ENCODE measurements at regions not wholly inside any gene's neighbourhood (a gene's known extent, or its start where the extent isn't known, plus 50 kb on each side); places are given as distances from the start of the nearest gene placed in this dataset.

DNA sequence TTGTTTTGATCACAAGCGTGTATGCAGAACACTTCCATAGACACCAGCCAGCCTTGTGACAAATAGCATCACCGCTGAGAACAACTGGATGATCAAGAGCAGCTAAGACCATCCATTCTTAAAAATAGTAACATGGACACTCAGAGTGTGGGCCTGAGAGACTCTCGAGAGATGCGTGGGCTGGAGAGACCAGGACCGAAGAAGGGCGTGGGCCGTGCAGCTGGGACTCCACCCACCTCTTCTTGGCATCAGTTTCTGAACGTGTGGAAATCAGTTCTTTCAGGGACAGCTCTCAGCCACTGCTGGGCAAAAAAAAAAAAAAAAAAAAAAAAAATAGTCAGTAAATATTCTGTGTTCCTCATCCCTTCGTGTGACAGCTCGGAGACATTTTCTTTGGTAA is 314.5 kb upstream of the CDH4 start:
- Histone ChIP-seq H3K4me1 (ENCODE audit: control insufficient read depth, insufficient read depth, low read length) (no peaks in the 10 kb centered on the region), H3K9me3 (ENCODE audit: control insufficient read depth, insufficient read depth, low read depth, low read length) (no peaks in the 10 kb centered on the region), H3K36me3 (ENCODE audit: control insufficient read depth in 2 of 2, insufficient read depth in 1 of 2, low read length in 2 of 2) (no peaks in the 10 kb centered on the region), H3K4me3 (ENCODE audit: low read depth, low read length) (no peak overlapping the region), H3K27ac (ENCODE audit: extremely low read depth, low read depth, low read length) (no peak overlapping the region)
- CTCF ChIA-PET = interaction anchor here (0.5 kb wide), 2 partner anchors 508 to 909 kb away, joined by 3 to 4 read pairs; no protein-coding TSS in a partner anchor
- TF ChIP-seq RBAK (tag by site-specific recombination; IDR thresholded peaks at IDR 0.05) (no peak), ZFHX2 (tag by site-specific recombination; conservative IDR thresholded peaks at IDR 0.05) (peak; percentile 52), EGR2 (tag by site-specific recombination; IDR thresholded peaks at IDR 0.05; ENCODE audit: low read depth) (peak; percentile 44; the same call in 1 of the 2 replicates), ZNF138 (tag by site-specific recombination; IDR thresholded peaks at IDR 0.05; ENCODE audit: borderline replicate concordance) (no peak), ZNF660 (tag by site-specific recombination; IDR thresholded peaks at IDR 0.05) (no peak), ZNF768 (tag by site-specific recombination; IDR thresholded peaks at IDR 0.05) (no peak), ZNF529 (tag by site-specific recombination; IDR thresholded peaks at IDR 0.05; ENCODE audit: insufficient replicate concordance) (no peak)
- POLR2A ChIA-PET = no interaction called here

DNA sequence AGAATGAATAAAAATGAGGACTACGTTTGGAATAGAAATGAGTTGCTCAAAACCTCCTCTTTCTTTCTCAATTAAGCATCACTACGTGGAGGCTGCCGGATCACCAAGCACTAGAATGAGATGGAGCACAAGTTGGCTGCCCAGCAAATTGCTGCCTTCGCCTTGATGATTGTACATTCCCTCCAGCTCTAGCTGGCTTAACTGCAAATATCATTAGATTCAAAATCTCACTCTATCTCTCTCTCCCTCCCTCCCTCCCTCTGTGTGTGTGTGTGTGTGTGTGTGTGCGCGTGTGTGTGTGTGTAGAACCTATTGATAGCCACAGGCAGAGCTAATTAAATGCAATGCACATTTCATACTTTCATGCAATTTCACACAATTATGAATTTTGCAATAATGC is 310.7 kb upstream of the CDH4 start:
- POLR2A ChIA-PET = no interaction called here
- no peaks in the 10 kb centered on the region for H3K36me3 ChIP-seq (ENCODE audit: control insufficient read depth in 2 of 2, insufficient read depth in 1 of 2, low read length in 2 of 2)
- no peaks in the 10 kb centered on the region for H3K9me3 ChIP-seq (ENCODE audit: control insufficient read depth, insufficient read depth, low read depth, low read length)
- no peak overlapping the region for H3K27ac ChIP-seq (ENCODE audit: extremely low read depth, low read depth, low read length)
- no peaks in the 10 kb centered on the region for H3K4me1 ChIP-seq (ENCODE audit: control insufficient read depth, insufficient read depth, low read length)
- CTCF ChIA-PET = no interaction called here
- no peak overlapping the region for H3K4me3 ChIP-seq (ENCODE audit: low read depth, low read length)
- TF ChIP-seq, protein P1, sequence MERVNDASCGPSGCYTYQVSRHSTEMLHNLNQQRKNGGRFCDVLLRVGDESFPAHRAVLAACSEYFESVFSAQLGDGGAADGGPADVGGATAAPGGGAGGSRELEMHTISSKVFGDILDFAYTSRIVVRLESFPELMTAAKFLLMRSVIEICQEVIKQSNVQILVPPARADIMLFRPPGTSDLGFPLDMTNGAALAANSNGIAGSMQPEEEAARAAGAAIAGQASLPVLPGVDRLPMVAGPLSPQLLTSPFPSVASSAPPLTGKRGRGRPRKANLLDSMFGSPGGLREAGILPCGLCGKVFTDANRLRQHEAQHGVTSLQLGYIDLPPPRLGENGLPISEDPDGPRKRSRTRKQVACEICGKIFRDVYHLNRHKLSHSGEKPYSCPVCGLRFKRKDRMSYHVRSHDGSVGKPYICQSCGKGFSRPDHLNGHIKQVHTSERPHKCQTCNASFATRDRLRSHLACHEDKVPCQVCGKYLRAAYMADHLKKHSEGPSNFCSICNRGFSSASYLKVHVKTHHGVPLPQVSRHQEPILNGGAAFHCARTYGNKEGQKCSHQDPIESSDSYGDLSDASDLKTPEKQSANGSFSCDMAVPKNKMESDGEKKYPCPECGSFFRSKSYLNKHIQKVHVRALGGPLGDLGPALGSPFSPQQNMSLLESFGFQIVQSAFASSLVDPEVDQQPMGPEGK (tag by site-specific recombination; IDR thresholded peaks at IDR 0.05) = no peak
- TF ChIP-seq ZNF785 (tag by site-specific recombination; IDR thresholded peaks at IDR 0.05) (no peak), ZFP69B (tag by site-specific recombination; IDR thresholded peaks at IDR 0.05) (no peak), ZNF16 (tag by site-specific recombination; IDR thresholded peaks at IDR 0.05; ENCODE audit: low read depth) (no peak), ZNF561 (tag by site-specific recombination; IDR thresholded peaks at IDR 0.05; ENCODE audit: borderline replicate concordance) (no peak), ZNF777 (tag by site-specific recombination; IDR thresholded peaks at IDR 0.05; ENCODE audit: borderline replicate concordance) (no peak), ZNF10 (tag by site-specific recombination; IDR thresholded peaks at IDR 0.05) (no peak), ZNF221 (tag by site-specific recombination; IDR thresholded peaks at IDR 0.05; ENCODE audit: borderline replicate concordance) (no peak), ZNF202 (tag by site-specific recombination; IDR thresholded peaks at IDR 0.05; ENCODE audit: borderline replicate concordance) (no peak)
- TF ChIP-seq, protein P2, sequence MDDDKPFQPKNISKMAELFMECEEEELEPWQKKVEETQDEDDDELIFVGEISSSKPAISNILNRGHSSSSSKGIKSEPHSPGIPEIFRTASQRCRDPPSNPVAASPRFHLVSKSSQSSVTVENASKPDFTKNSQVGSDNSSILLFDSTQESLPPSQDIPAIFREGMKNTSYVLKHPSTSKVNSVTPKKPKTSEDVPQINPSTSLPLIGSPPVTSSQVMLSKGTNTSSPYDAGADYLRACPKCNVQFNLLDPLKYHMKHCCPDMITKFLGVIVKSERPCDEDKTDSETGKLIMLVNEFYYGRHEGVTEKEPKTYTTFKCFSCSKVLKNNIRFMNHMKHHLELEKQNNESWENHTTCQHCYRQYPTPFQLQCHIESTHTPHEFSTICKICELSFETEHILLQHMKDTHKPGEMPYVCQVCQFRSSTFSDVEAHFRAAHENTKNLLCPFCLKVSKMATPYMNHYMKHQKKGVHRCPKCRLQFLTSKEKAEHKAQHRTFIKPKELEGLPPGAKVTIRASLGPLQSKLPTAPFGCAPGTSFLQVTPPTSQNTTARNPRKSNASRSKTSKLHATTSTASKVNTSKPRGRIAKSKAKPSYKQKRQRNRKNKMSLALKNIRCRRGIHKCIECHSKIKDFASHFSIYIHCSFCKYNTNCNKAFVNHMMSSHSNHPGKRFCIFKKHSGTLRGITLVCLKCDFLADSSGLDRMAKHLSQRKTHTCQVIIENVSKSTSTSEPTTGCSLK (tag by site-specific recombination; IDR thresholded peaks at IDR 0.05) = no peak

DNA sequence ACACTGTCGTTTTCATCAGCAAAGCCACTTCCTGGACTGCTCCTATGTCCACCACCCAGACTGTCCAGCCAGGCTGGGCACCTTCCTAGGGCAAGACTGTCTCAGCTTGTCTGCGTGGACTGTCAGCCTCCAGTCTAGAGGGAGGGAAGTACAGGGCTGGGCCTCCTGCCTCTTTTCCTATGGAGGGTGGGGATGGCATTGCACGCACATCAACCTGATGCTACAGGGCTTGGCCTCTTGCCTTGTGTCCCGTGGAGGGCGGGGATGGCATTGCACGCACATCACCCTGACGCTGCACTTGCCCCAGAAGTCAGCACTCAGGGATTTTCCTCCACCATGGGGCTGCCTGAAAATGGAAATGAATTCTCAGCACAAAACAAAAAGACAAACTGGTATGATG is 304.2 kb upstream of the CDH4 start:
- ChIA-PET CTCF (no interaction called here), POLR2A (no interaction called here)
- Histone ChIP-seq H3K27ac (ENCODE audit: extremely low read depth, low read depth, low read length) (no peak overlapping the region), H3K9me3 (ENCODE audit: control insufficient read depth, insufficient read depth, low read depth, low read length) (no peaks in the 10 kb centered on the region), H3K4me1 (ENCODE audit: control insufficient read depth, insufficient read depth, low read length) (no peaks in the 10 kb centered on the region), H3K4me3 (ENCODE audit: low read depth, low read length) (no peak overlapping the region), H3K36me3 (ENCODE audit: control insufficient read depth in 2 of 2, insufficient read depth in 1 of 2, low read length in 2 of 2) (no peaks in the 10 kb centered on the region)
- no peak for TF ChIP-seq ZNF140 (tag by site-specific recombination; IDR thresholded peaks at IDR 0.05)
- TF ChIP-seq ZNF626 (tag by site-specific recombination; IDR thresholded peaks at IDR 0.05) = no peak
- no peak for TF ChIP-seq ZNF202 (tag by site-specific recombination; IDR thresholded peaks at IDR 0.05; ENCODE audit: borderline replicate concordance)
- TF ChIP-seq ZNF114 (tag by site-specific recombination; IDR thresholded peaks at IDR 0.05) = no peak
- TF ChIP-seq ZNF292 (tag by site-specific recombination; IDR thresholded peaks at IDR 0.05; ENCODE audit: borderline replicate concordance, low read depth) = no peak
- TF ChIP-seq ZNF747 (tag by site-specific recombination; IDR thresholded peaks at IDR 0.05) = no peak
- TF ChIP-seq, protein P3, sequence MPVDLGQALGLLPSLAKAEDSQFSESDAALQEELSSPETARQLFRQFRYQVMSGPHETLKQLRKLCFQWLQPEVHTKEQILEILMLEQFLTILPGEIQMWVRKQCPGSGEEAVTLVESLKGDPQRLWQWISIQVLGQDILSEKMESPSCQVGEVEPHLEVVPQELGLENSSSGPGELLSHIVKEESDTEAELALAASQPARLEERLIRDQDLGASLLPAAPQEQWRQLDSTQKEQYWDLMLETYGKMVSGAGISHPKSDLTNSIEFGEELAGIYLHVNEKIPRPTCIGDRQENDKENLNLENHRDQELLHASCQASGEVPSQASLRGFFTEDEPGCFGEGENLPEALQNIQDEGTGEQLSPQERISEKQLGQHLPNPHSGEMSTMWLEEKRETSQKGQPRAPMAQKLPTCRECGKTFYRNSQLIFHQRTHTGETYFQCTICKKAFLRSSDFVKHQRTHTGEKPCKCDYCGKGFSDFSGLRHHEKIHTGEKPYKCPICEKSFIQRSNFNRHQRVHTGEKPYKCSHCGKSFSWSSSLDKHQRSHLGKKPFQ (tag by site-specific recombination; IDR thresholded peaks at IDR 0.05) = no peak
- TF ChIP-seq ZBTB48 (tag by site-specific recombination; IDR thresholded peaks at IDR 0.05) = no peak

Measured in HEK293 (cell line).